ENCODE measurements at regions not wholly inside any gene's neighbourhood (a gene's known extent, or its start where the extent isn't known, plus 50 kb on each side); places are given as distances from the start of the nearest gene placed in this dataset.

DNA sequence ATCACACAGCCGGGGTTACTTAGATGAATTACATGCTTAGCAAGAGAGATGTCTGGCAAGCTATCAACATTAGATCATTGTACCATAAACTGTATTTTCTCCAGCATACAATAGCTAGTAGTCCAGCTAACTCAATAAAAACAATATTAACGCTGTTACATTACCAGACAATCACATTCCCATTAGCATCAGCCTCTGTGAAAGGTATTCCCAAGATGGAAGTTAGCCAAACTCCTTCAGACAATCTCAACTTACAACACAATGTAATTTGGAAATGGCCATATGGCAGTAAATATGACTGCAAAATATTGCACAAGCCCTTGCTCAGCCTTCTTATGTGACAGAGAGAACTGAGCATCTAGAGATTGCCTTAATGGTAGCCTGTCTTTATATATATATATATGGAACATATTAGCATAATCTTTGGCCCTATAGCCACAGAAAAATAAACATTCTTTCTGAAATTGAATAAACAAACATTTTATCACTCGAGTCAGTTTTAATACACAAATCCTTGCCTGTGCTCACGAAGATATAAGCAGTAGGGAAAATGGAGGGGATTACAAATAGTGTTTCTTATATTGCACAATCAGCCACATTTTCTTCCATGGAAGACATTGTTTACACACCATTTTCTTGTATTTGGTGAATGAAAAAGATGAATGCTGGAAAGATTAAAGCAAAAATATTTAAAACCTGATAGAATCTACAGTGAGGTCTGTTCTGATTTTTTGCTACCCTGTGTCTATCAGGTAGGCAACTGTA is 1060.5 kb downstream of the DIAPH3 start:
- no peak for DNase-seq (ENCODE audit: low spot score)
- intact Hi-C loops (cut with DNase I), result no loop called here

DNA sequence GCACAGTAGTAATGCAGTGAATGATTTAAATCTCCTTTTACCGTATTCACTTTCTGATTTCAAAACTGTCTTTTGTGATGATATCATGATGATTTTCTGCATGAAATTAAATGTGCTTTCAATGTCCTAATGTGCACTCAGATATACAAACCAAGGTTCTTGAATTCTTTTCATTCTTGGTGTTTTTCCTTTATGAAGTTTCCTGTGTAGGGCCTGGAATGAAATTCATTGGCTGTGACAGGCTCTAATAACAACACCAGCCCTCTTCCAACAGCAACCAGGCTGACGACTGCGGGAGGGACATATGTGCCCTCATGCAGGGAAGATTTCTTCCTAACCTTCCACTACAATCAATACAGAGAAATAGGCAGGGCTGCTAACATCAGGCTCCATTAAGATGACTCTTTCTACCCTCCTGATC is 1052.0 kb downstream of the DIAPH3 start:
- intact Hi-C loops (cut with DNase I), result no loop called here
- DNase-seq (ENCODE audit: low spot score), result no peak

DNA sequence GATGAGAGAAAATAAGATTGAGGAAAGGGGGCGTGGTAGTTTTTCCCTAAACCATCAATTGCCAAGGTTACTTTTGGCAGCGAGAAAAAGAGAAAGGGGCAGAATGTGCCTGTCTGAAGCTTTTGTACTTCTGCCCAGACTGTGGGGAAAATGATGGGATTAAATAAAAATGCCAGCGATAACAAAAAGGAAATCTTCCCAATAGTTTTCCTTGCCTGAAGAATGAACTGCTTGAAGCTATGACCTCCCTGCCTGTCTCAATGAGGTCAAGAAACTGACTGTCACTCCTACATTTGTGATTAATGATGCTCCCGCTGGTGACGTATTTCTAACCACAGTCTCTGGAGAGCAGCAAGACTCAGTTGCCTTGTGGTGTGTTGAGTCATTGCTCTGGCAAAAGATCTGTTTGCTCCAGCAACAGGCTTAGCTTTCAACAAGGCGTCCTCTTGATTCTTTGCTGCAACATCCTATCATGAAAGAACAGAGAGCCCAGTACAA is 1051.5 kb downstream of the DIAPH3 start:
- DNase-seq (ENCODE audit: low spot score), result no peak
- intact Hi-C loops (cut with DNase I), result no loop called here

DNA sequence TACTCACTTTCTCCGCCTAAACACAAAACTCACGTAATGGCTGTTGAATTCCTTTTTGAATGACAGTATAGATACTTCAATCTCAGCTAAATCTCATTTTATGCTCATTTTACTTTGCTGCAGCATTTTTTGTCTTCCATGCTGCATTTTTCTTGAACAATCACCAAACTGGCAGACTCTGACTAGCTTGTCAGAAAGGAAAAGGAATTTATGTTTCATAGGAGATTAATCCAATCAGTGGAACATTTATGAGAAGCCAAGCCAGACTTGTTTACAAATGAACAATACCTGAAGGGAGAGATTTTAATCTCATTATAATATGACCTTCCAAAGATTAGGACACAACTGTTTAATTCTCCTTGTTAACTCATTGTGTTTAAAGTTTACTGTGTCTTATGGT is 1044.3 kb downstream of the DIAPH3 start:
- no peak for DNase-seq (ENCODE audit: low spot score)
- intact Hi-C loops (cut with DNase I), result no loop called here

- DNase-seq (ENCODE audit: low spot score), result no peak
- intact Hi-C loops (cut with DNase I), result no loop called here
Observed at GRCh38 chr13:59120297-59120843, 1043.4 kb downstream of the DIAPH3 start.

DNA sequence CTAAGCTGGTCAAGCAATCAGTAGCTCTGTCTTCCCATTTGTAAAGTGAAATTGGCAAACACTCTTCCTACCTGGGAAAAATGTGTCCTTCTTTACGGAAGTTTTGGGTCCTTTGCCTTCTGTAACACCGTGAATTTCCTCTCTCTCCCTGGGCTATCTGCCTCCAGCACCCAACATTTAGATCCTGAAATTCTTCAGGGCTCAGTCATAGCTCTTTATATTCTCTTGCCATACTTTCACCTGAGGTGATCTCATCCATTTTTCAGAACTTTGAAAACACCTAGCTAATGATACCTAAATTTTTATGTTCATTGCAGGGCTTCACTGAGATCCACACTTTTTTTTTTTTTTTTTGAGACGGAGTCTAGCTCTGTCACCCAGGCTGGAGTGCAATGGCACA is 1042.2 kb downstream of the DIAPH3 start:
- DNase-seq (ENCODE audit: low spot score), result no peak
- intact Hi-C loops (cut with DNase I), result no loop called here

GRCh38 chr13:59126474-59126873 is 1037.3 kb downstream of the DIAPH3 start:
- intact Hi-C loops (cut with DNase I), result no loop called here
- DNase-seq (ENCODE audit: low spot score), result no peak

DNA sequence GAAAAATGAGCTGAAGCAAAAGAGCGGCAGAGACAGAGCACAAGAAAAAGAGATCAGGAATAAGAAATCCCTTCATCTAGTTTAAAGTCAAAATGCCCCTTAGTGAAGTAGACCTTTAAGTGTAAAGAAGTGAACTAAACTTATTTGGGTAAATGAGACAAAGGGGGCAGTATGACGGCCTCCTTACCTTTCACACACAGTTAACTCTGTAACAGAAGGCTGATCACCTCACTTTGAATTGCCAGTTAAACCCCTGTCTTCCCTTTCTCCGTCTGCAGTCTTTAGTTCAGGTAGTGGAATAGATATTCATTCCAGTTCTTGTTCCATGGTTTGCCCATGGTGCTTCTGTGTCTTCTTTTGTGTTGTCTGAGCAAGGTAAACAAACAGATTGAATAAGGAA is 1029.8 kb downstream of the DIAPH3 start:
- intact Hi-C loops (cut with DNase I), result no loop called here

DNA sequence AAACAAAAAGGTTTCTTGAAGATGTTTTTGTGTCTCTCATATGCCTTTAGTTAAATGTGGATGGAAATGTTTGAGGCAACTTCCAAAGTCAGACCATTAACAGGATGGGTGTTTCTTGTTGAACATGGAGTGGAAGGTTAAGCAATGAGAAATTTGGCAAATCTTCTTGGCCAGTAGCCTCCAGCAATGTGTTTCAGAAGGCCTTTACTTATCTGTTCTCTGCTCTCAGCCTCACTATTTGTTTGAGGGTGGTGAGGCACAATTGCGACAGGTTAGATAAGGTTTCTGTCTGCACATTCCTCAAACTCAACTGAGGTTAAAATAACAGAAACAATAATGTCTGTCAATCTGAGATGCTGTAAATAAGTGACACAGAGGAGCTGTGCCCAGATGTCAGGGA is 1019.0 kb downstream of the DIAPH3 start:
- DNase-seq (ENCODE audit: low spot score), result no peak
- intact Hi-C loops (cut with DNase I), result no loop called here

More for the DNA sequence above, 1029.8 kb downstream of the DIAPH3 start:
- no peak for DNase-seq (ENCODE audit: low spot score)

DNA sequence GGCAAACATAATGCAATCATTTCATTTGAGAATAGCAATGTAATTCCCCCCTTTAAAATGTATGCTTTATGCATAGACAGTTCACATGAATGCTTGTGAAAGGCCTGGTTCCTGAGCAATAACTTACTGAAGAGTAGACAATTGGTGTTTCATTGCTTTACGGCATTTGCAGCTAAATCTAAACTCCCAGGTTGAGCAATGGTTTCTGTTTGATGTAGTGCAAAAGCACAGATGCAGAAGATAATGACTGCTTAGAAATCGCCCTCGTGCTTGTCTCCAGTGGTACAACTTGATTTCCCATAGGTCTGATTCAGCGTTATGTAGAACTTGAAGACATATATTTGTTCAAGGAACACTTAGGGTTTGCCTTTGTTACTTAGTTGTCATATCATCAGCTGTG is 1018.3 kb downstream of the DIAPH3 start:
- intact Hi-C loops (cut with DNase I), result no loop called here
- DNase-seq (ENCODE audit: low spot score), result no peak

- intact Hi-C loops (cut with DNase I), result no loop called here
- DNase-seq (ENCODE audit: low spot score), result no peak
Observed at GRCh38 chr13:59157181-59157580, 1006.5 kb downstream of the DIAPH3 start.

GRCh38 chr13:59166174-59166573 is 997.6 kb downstream of the DIAPH3 start:
- no peak for DNase-seq (ENCODE audit: low spot score)
- intact Hi-C loops (cut with DNase I), result no loop called here

GRCh38 chr13:59172076-59172475 is 991.7 kb downstream of the DIAPH3 start:
- intact Hi-C loops (cut with DNase I), result no loop called here
- no peak for DNase-seq (ENCODE audit: low spot score)

DNA sequence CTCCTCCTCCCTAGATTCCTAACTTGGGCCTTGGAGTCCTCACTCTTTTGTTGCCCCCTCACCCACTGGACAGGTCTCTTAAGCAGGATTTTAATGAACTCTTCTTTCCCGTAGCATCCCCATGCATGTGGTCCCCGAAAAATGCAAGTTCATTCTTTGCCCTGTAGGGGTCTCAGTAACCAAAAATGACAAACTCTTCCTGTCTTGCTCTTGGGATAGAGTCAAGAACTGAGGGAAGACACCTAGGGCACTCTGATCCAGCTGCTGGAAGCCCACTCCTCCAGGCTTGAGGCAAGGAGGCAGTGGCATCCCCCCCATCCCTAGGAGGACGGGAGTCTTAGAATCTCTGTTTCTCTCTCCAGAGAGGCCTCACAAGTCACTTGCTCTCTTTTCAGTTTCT is 987.0 kb downstream of the DIAPH3 start:
- DNase-seq (ENCODE audit: low spot score), result no peak
- intact Hi-C loops (cut with DNase I), result no loop called here

- no peak for DNase-seq (ENCODE audit: low spot score)
- intact Hi-C loops (cut with DNase I), result no loop called here
Observed at GRCh38 chr13:59178344-59178743, 985.4 kb downstream of the DIAPH3 start.

DNA sequence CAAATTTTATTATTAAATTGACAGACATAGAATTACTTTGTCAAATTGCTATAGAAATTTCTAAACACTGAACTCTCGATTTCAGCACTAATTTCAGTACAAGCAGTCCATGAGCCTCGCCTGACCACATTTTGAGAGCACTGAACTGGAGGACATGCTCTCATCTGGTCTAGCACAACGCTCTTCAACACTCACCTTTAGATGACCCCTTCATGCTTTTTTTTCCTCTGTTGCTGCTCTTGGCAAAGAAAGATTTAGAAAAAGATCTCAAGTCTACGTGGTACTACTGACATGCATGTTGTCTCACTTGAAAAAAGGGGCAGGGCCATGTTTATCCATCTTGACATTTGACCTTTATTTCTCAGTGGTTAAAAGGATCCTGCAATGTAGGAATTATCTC is 981.5 kb downstream of the DIAPH3 start:
- intact Hi-C loops (cut with DNase I), result no loop called here
- DNase-seq (ENCODE audit: low spot score), result no peak

DNA sequence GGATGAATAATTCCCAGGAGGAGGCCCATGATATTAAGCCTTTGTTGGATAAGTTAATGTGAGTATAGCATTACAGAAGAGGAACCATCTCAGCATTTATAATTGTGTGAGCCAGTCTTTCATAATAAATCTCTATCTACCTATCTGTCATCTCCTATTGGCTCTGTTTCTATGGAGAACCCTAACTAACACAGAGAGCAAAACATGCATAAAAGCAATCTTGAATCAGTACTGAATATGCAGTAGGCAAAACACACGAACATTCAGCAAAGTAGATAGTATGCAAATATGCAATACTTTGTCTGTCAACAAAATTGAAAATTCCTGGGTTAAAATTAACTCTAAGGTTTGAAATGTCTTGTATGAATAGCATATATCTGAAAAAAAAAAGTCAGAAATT is 966.3 kb downstream of the DIAPH3 start:
- DNase-seq (ENCODE audit: low spot score), result no peak
- intact Hi-C loops (cut with DNase I), result no loop called here

- no peak for DNase-seq (ENCODE audit: low spot score)
- intact Hi-C loops (cut with DNase I), result no loop called here
Observed at GRCh38 chr13:59201841-59202240, 961.9 kb downstream of the DIAPH3 start.

DNA sequence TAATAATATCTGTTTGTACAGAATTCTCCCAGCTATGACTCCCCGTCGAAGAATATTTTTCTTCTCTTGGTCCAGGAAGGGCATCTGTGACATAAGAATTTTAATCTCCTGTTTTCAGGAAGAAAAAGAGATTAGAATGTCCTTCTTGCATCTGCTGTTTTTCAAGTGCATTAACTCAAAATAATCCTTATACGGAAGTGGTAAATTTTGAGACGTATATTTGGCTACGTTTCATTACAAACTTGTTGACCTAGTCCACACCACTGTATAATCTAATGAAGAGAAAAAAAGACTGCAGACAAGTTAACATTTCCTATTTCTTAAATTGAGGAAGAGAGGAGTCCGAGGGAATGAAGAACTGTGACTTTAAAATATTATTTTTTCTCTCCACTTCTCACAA is 959.9 kb downstream of the DIAPH3 start:
- DNase-seq (ENCODE audit: low spot score), result no peak
- intact Hi-C loops (cut with DNase I), result no loop called here

DNA sequence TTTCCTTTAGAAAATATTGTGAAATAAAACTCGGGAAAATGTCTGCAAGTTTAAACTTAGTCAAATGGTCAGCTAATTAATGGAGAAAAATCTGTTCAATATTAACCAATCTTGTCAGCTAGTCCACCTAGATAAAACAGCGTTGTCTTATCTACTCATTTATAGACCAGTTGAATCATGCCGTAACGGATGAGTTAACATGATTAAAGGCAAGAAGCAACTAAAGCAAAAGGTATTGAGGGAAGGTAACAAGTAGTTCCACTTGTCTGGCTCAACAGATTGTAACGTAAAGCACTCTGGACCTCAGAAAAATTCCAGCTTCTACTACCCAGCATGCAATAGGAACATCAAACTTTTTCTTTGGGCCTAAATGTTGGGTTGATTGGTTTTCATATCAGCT is 958.2 kb downstream of the DIAPH3 start:
- intact Hi-C loops (cut with DNase I), result no loop called here
- no peak for DNase-seq (ENCODE audit: low spot score)

DNA sequence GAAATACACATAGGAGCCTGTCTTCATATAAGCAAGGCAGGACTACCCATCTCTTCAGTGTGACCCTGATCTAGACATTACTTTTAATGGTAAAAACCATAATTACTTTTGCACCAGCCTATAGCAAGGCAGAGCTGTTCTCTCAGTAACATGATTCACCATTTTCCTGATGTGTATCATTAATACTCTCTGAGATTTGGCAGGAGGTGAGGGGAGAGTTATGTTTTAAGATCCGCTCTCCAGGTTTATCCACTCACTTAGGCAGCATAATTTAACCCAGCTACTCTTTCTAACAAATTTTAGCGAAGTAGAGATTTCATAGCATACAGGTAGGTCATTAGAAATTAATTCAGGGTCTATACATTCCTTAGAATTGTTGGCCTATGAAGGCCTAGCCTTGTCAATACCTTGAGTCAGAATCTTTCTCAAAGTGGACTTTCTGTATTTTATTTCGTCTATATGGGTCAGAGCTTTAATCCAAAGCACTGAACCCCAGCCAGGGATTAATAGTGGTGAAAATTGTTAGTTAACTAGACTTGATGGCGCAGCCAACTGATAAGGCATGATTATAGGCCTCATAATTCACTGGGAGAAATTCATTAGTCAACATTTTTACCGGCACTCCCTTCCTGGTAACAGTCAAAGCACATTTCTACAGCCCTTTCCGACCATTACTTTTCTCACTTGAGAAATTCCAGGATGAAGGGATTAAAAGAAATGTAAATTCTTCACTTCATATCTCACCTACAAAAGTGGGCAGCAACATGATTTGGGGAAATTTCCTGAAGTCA is 955.1 kb downstream of the DIAPH3 start:
- intact Hi-C loops (cut with DNase I), result no loop called here
- DNase-seq (ENCODE audit: low spot score), result no peak

Data from cardiac septum (tissue), 1 donor.